ENCODE measurements at regions not wholly inside any gene's neighbourhood (a gene's known extent, or its start where the extent isn't known, plus 50 kb on each side); places are given as distances from the start of the nearest gene placed in this dataset.
"Not testable (repeated sequence)": the region's sequence is repeated elsewhere in the genome, so short reads cannot be mapped to it uniquely, and the experiment has no call there.

DNA sequence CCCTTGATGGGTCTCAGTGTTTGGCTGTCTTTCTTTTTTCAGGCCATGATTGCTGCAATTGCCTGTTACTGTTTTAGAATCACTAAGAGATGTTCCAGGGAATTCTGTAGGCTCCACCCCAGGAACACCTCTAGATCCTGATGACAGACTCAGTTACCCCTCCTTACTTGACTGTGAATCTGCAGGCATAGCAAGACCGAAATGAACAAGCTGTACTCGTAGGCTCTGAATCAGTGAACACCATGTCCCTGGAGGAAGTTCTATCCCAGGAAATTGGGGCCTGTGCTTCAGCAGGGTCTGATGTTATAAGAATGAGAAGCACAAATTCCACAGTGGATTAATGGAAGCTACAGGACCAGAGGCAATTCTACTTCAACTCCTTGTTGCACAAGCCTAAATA lies 148.6 kb downstream of the COPS8 start:
- Histone ChIP-seq H3K36me3 (ENCODE audit: insufficient read depth, insufficient read length, low read length) (no peaks in the 10 kb centered on the region), H3K4me3 (ENCODE audit: insufficient read length, low read depth) (no peak overlapping the region), H3K9me3 (ENCODE audit: insufficient read depth, low read length) (no peaks in the 10 kb centered on the region; the same call in 1 of the 2 replicates), H3K9ac (ENCODE audit: insufficient read length, low read depth) (no peak overlapping the region), H3K4me1 (ENCODE audit: insufficient read depth, insufficient read length) (no peaks in the 10 kb centered on the region), H3K27me3 (ENCODE audit: insufficient read depth, insufficient read length) (no peaks in the 10 kb centered on the region)
- TF ChIP-seq SUZ12 (IDR thresholded peaks at IDR 0.05; ENCODE audit: extremely low read depth, insufficient read depth, insufficient read length) (no peak), ZNF274 (IDR thresholded peaks at IDR 0.05; ENCODE audit: low read depth, low read length) (no peak), YY1 (IDR thresholded peaks at IDR 0.05; ENCODE audit: insufficient read depth, insufficient read length) (no peak)
- no peak for DNase-seq (ENCODE audit: low read depth, low spot score)

GRCh38 chr2:237235383-237236095 lies 149.8 kb downstream of the COPS8 start:
- no peak for DNase-seq (ENCODE audit: low read depth, low spot score)
- TF ChIP-seq SUZ12 (IDR thresholded peaks at IDR 0.05; ENCODE audit: extremely low read depth, insufficient read depth, insufficient read length) (no peak), YY1 (IDR thresholded peaks at IDR 0.05; ENCODE audit: insufficient read depth, insufficient read length) (no peak), ZNF274 (IDR thresholded peaks at IDR 0.05; ENCODE audit: low read depth, low read length) (no peak)

DNA sequence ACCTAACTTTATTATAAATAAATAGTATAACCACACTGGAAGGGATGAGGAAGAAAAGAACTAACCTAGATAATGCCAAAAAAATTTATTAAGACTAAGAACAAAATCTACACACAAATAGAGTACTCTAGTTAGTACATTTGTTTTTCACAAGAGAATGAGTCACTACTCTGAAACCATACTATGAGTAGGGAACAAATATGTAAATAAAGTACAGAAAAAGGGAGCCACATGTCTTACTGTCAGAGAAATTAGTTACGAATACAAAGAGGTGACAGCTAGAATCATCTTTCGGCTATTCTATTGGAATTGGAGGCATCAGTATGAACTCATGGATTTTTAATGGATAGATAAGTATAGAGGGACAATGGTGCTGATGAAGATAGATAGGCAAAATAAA lies 150.5 kb downstream of the COPS8 start:
- DNase-seq (ENCODE audit: low read depth, low spot score): no peak
- Histone ChIP-seq H3K36me3 (ENCODE audit: insufficient read depth, insufficient read length, low read length) (no peaks in the 10 kb centered on the region), H3K9ac (ENCODE audit: insufficient read length, low read depth) (no peak overlapping the region), H3K27me3 (ENCODE audit: insufficient read depth, insufficient read length) (no peaks in the 10 kb centered on the region), H3K4me3 (ENCODE audit: insufficient read length, low read depth) (no peak overlapping the region), H3K4me1 (ENCODE audit: insufficient read depth, insufficient read length) (no peaks in the 10 kb centered on the region), H3K9me3 (ENCODE audit: insufficient read depth, low read length) (peaks cover 14% of the 10 kb centered on the region; the same call in 1 of the 2 replicates)
- TF ChIP-seq SUZ12 (IDR thresholded peaks at IDR 0.05; ENCODE audit: extremely low read depth, insufficient read depth, insufficient read length): no peak
- no peak for TF ChIP-seq ZNF274 (IDR thresholded peaks at IDR 0.05; ENCODE audit: low read depth, low read length)
- no peak for TF ChIP-seq YY1 (IDR thresholded peaks at IDR 0.05; ENCODE audit: insufficient read depth, insufficient read length)

More at GRCh38 chr2:237235383-237236095, 149.8 kb downstream of the COPS8 start:
- Histone ChIP-seq H3K27me3 (ENCODE audit: insufficient read depth, insufficient read length) (no peaks in the 10 kb centered on the region), H3K4me1 (ENCODE audit: insufficient read depth, insufficient read length) (no peaks in the 10 kb centered on the region), H3K36me3 (ENCODE audit: insufficient read depth, insufficient read length, low read length) (no peaks in the 10 kb centered on the region), H3K9me3 (ENCODE audit: insufficient read depth, low read length) (peaks cover 8% of the 10 kb centered on the region; the same call in 1 of the 2 replicates), H3K9ac (ENCODE audit: insufficient read length, low read depth) (no peak overlapping the region), H3K4me3 (ENCODE audit: insufficient read length, low read depth) (no peak overlapping the region)

DNA sequence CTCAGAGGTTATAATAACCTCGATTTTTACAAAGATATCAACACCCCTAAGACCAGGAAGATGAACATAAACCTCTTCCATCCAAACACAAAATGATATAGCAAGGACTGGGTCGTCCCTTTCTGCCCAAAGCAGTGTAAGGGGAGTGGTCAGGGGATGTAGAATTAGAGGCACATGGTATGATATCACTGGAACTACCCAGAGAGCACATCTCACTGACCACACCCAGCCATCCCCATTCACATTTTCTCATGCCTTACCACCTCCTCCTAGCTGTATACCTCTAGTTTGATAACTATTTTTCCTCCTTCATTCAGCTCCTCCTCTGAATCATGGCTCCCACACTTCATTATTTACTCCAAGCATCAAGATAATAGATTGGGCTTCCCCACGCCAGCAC lies 152.6 kb downstream of the COPS8 start:
- Histone ChIP-seq H3K4me1 (ENCODE audit: insufficient read depth, insufficient read length) (no peaks in the 10 kb centered on the region), H3K9ac (ENCODE audit: insufficient read length, low read depth) (no peak overlapping the region), H3K27me3 (ENCODE audit: insufficient read depth, insufficient read length) (no peaks in the 10 kb centered on the region), H3K9me3 (ENCODE audit: insufficient read depth, low read length) (peaks cover 32% of the 10 kb centered on the region; the same call in 1 of the 2 replicates), H3K4me3 (ENCODE audit: insufficient read length, low read depth) (no peak overlapping the region), H3K36me3 (ENCODE audit: insufficient read depth, insufficient read length, low read length) (no peaks in the 10 kb centered on the region)
- DNase-seq (ENCODE audit: low read depth, low spot score): no peak
- no peak for TF ChIP-seq YY1 (IDR thresholded peaks at IDR 0.05; ENCODE audit: insufficient read depth, insufficient read length)
- TF ChIP-seq SUZ12 (IDR thresholded peaks at IDR 0.05; ENCODE audit: extremely low read depth, insufficient read depth, insufficient read length): no peak
- TF ChIP-seq ZNF274 (IDR thresholded peaks at IDR 0.05; ENCODE audit: low read depth, low read length): no peak

- Histone ChIP-seq H3K4me3 (ENCODE audit: insufficient read length, low read depth) (no peak overlapping the region), H3K9ac (ENCODE audit: insufficient read length, low read depth) (no peak overlapping the region), H3K9me3 (ENCODE audit: insufficient read depth, low read length) (peaks cover 32% of the 10 kb centered on the region; the same call in 1 of the 2 replicates), H3K36me3 (ENCODE audit: insufficient read depth, insufficient read length, low read length) (no peaks in the 10 kb centered on the region), H3K27me3 (ENCODE audit: insufficient read depth, insufficient read length) (no peaks in the 10 kb centered on the region), H3K4me1 (ENCODE audit: insufficient read depth, insufficient read length) (no peaks in the 10 kb centered on the region)
- no peak for DNase-seq (ENCODE audit: low read depth, low spot score)
- TF ChIP-seq SUZ12 (IDR thresholded peaks at IDR 0.05; ENCODE audit: extremely low read depth, insufficient read depth, insufficient read length): no peak
- TF ChIP-seq YY1 (IDR thresholded peaks at IDR 0.05; ENCODE audit: insufficient read depth, insufficient read length): no peak
- no peak for TF ChIP-seq ZNF274 (IDR thresholded peaks at IDR 0.05; ENCODE audit: low read depth, low read length)
Observed at GRCh38 chr2:237240252-237240651, 154.6 kb downstream of the COPS8 start.

DNA sequence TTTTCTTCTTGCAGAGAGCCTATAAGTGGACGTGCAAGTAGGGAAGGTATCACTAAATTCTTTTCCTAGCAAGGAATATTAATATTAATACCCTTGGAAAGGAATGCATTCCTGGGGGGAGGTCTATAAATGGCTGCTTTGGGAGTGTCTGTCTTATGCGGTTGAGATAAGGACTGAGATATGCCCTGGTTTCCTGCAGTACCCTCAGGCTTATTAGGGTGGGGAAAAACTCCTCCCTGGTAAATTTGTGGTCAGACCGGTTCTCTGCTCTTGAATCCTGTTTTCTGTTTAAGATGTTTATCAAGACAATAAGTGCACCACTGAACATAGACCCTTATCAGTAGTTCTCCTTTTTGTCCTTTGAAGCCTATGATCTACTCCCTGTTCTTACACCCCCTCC lies 155.2 kb downstream of the COPS8 start:
- not testable (repeated sequence) for H3K4me1 ChIP-seq (ENCODE audit: insufficient read depth, insufficient read length); DNase-seq (ENCODE audit: low read depth, low spot score); H3K36me3 ChIP-seq (ENCODE audit: insufficient read depth, insufficient read length, low read length); H3K9ac ChIP-seq (ENCODE audit: insufficient read length, low read depth); H3K4me3 ChIP-seq (ENCODE audit: insufficient read length, low read depth); H3K27me3 ChIP-seq (ENCODE audit: insufficient read depth, insufficient read length)
- H3K9me3 ChIP-seq (ENCODE audit: insufficient read depth, low read length): peaks cover 32% of the 10 kb centered on the region; the same call in 1 of the 2 replicates

GRCh38 chr2:237242091-237242536 lies 156.4 kb downstream of the COPS8 start:
- no peak overlapping the region for H3K9ac ChIP-seq (ENCODE audit: insufficient read length, low read depth)
- no peaks in the 10 kb centered on the region for H3K4me1 ChIP-seq (ENCODE audit: insufficient read depth, insufficient read length)
- H3K4me3 ChIP-seq (ENCODE audit: insufficient read length, low read depth): no peak overlapping the region
- H3K9me3 ChIP-seq (ENCODE audit: insufficient read depth, low read length): peaks cover 32% of the 10 kb centered on the region; the same call in 1 of the 2 replicates
- TF ChIP-seq YY1 (IDR thresholded peaks at IDR 0.05; ENCODE audit: insufficient read depth, insufficient read length): no peak
- TF ChIP-seq SUZ12 (IDR thresholded peaks at IDR 0.05; ENCODE audit: extremely low read depth, insufficient read depth, insufficient read length): no peak
- TF ChIP-seq ZNF274 (IDR thresholded peaks at IDR 0.05; ENCODE audit: low read depth, low read length): no peak
- DNase-seq (ENCODE audit: low read depth, low spot score): no peak
- no peaks in the 10 kb centered on the region for H3K27me3 ChIP-seq (ENCODE audit: insufficient read depth, insufficient read length)
- no peaks in the 10 kb centered on the region for H3K36me3 ChIP-seq (ENCODE audit: insufficient read depth, insufficient read length, low read length)

Data from NT2/D1 (cell line).